Caki2 (cell line): ENCODE measurements at regions not wholly inside any gene's neighbourhood (a gene's known extent, or its start where the extent isn't known, plus 50 kb on each side); places are given as distances from the start of the nearest gene placed in this dataset.

ENCODE experiments used
- DNase-seq: peaks from one replicate; pipeline ENCODE4 v3.0.0-alpha.2; 2015; ENCODE audit warnings: low read depth
- in situ Hi-C: cut with HindIII; loops from 2 replicates; pipeline ENCODE4 v1.10.0; 2016; ENCODE audit warnings: low sequenced_read_pairs, low pct_unique_long_range_greater_than_20kb, mixed read lengths

- in situ Hi-C loops: no loop called here
- no peak for DNase-seq
Observed at GRCh38 chr2:153766415-153766814, 105.3 kb upstream of the GALNT13 start.

GRCh38 chr2:153770359-153770991 is 101.2 kb upstream of the GALNT13 start:
- DNase-seq: no peak
- in situ Hi-C loops: no loop called here

GRCh38 chr2:153780241-153780640 is 91.5 kb upstream of the GALNT13 start:
- no peak for DNase-seq
- in situ Hi-C loops: no loop called here

GRCh38 chr2:153786016-153786415 is 85.7 kb upstream of the GALNT13 start:
- DNase-seq: no peak
- in situ Hi-C loops: no loop called here

GRCh38 chr2:153787612-153788011 is 84.1 kb upstream of the GALNT13 start:
- DNase-seq: no peak

GRCh38 chr2:153802671-153803070 is 69.1 kb upstream of the GALNT13 start:
- no peak for DNase-seq

More at GRCh38 chr2:153787612-153788011, 84.1 kb upstream of the GALNT13 start:
- in situ Hi-C loops: no loop called here

GRCh38 chr2:153808679-153809078 is 63.0 kb upstream of the GALNT13 start:
- in situ Hi-C loops: no loop called here
- DNase-seq: no peak

More at GRCh38 chr2:153802671-153803070, 69.1 kb upstream of the GALNT13 start:
- in situ Hi-C loops: no loop called here

GRCh38 chr2:153811516-153811915 is 60.2 kb upstream of the GALNT13 start:
- in situ Hi-C loops: no loop called here
- DNase-seq: no peak

- in situ Hi-C loops: no loop called here
Observed at GRCh38 chr2:153812632-153813031, 59.1 kb upstream of the GALNT13 start.

GRCh38 chr2:153818242-153818641 is 53.5 kb upstream of the GALNT13 start:
- no peak for DNase-seq
- in situ Hi-C loops: no loop called here

More at GRCh38 chr2:153812632-153813031, 59.1 kb upstream of the GALNT13 start:
- no peak for DNase-seq

- in situ Hi-C loops: no loop called here
- no peak for DNase-seq
Observed at GRCh38 chr2:153819074-153819473, 52.6 kb upstream of the GALNT13 start.

GRCh38 chr2:153819501-153819900 is 52.2 kb upstream of the GALNT13 start:
- in situ Hi-C loops: no loop called here
- DNase-seq: no peak
